ENCODE measurements at regions not wholly inside any gene's neighbourhood (a gene's known extent, or its start where the extent isn't known, plus 50 kb on each side); places are given as distances from the start of the nearest gene placed in this dataset.
"Not testable (repeated sequence)": the region's sequence is repeated elsewhere in the genome, so short reads cannot be mapped to it uniquely, and the experiment has no call there.

- no peak for TF ChIP-seq EZH2phosphoT487 (IDR thresholded peaks at IDR 0.05; ENCODE audit: borderline replicate concordance, low read depth, low read length)
- TF ChIP-seq CTCF (conservative IDR thresholded peaks at IDR 0.05; ENCODE audit: low read length) = no peak
Measured at GRCh38 chr5:123987956-123988355, 476.0 kb downstream of the CSNK1G3 start.

DNA sequence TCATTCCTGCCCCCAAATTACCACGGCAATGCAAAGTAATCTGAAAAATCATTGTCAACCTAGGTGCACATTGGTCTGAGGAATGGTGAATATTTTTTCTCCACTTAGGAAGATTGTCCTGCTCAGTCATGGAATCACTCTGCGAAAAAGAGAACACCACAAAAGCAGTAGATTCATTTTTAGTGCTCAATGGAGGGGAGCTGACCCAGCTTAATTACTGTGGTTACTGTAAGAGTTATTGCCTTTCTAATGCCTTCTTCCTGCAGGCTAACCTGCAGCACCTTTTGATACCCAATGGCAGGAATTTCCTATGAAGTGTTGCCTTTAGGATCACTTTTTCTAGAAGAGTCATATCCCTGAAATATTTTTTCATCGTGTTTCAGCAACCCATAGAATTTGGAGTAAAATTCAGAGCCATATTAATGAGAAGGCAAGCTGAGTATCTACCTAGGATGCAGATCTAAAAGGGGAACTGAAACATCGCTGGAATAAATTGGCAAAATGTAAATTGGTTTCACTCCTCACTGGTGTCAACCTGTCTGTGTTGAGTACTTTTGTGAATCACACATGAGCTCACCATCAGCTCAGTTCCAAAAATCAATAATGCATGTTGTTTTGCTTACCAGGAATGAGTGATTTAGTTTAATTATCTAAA, 464.5 kb downstream of the CSNK1G3 start:
- BruUV-seq (replicated peaks) = no TSS peak
- Histone ChIP-seq H3K36me3 (ENCODE audit: insufficient read depth, low read length) (no peaks in the 10 kb centered on the region), H3K27ac (ENCODE audit: low read depth, low read length, poor library complexity, severe bottlenecking) (peak overlapping the region; percentile 36), H2AFZ (ENCODE audit: low read length) (no peak overlapping the region), H3K4me2 (ENCODE audit: low read length) (peak overlapping the region; percentile 59), H3K79me2 (ENCODE audit: insufficient read depth, low read depth, low read length) (no peaks in the 10 kb centered on the region), H3K4me3 (ENCODE audit: low read depth, low read length, poor library complexity, severe bottlenecking) (peak overlapping the region; percentile 11), H3K4me1 (ENCODE audit: insufficient read depth, low read length, poor library complexity, severe bottlenecking) (peaks cover 23% of the 10 kb centered on the region), H3K9me3 (ENCODE audit: low read length) (no peaks in the 10 kb centered on the region), H4K20me1 (ENCODE audit: insufficient read depth, low read length) (no peaks in the 10 kb centered on the region), H3K9me2 (ENCODE audit: insufficient read depth, low read length) (no peaks in the 10 kb centered on the region)
- TF ChIP-seq EZH2phosphoT487 (IDR thresholded peaks at IDR 0.05; ENCODE audit: borderline replicate concordance, low read depth, low read length) = no peak
- no peak for TF ChIP-seq CTCF (conservative IDR thresholded peaks at IDR 0.05; ENCODE audit: low read length)
- DNase-seq (ENCODE audit: low spot score) = peak; percentile 64
- ChIA-PET CTCF (ENCODE audit: unreplicated experiment) (no interaction called here), POLR2A (interaction anchor here (0.5 to 1.9 kb wide), 12 partner anchors 8 to 779 kb away, joined by 3 to 9 read pairs (median 3); no protein-coding TSS in a partner anchor)
- intact Hi-C loops (cut with micrococcal nuclease; ENCODE audit: unreplicated experiment) = no loop called here

More at GRCh38 chr5:123987956-123988355, 476.0 kb downstream of the CSNK1G3 start:
- DNase-seq (ENCODE audit: low spot score) = no peak
- intact Hi-C loops (cut with micrococcal nuclease; ENCODE audit: unreplicated experiment) = no loop called here
- H3K36me3 ChIP-seq (ENCODE audit: insufficient read depth, low read length) = no peaks in the 10 kb centered on the region
- no peak overlapping the region for H3K27ac ChIP-seq (ENCODE audit: low read depth, low read length, poor library complexity, severe bottlenecking)
- H3K9me3 ChIP-seq (ENCODE audit: low read length) = no peaks in the 10 kb centered on the region; the same call in 1 of the 2 replicates
- no peaks in the 10 kb centered on the region for H3K4me1 ChIP-seq (ENCODE audit: insufficient read depth, low read length, poor library complexity, severe bottlenecking)
- H3K79me2 ChIP-seq (ENCODE audit: insufficient read depth, low read depth, low read length) = no peaks in the 10 kb centered on the region
- no peak overlapping the region for H3K4me2 ChIP-seq (ENCODE audit: low read length)
- POLR2A ChIA-PET = no interaction called here
- BruUV-seq (replicated peaks) = no TSS peak
- no peak overlapping the region for H3K4me3 ChIP-seq (ENCODE audit: low read depth, low read length, poor library complexity, severe bottlenecking)
- H3K9me2 ChIP-seq (ENCODE audit: insufficient read depth, low read length) = no peaks in the 10 kb centered on the region
- CTCF ChIA-PET (ENCODE audit: unreplicated experiment) = no interaction called here
- no peak overlapping the region for H2AFZ ChIP-seq (ENCODE audit: low read length)
- no peaks in the 10 kb centered on the region for H4K20me1 ChIP-seq (ENCODE audit: insufficient read depth, low read length)

DNA sequence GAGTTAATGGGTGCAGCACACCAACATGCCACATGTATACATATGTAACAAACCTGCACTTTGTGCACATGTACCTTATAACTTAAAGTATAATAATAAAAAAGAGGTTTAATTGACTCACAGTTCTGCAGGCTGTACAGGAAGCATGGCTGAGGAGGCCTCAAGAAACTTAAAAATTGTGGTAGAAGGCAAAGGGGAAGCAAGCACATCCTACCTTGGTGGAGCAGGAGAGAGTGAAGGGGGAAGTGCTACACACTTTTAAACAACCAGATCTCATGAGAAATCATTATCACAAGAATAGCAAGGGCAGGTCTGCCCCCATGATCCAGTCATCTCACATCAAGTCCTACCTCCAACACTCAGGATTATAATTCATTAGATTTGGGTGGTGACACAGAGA, 463.5 kb downstream of the CSNK1G3 start:
- POLR2A ChIA-PET; H3K27ac ChIP-seq (ENCODE audit: low read depth, low read length, poor library complexity, severe bottlenecking); H2AFZ ChIP-seq (ENCODE audit: low read length); H3K36me3 ChIP-seq (ENCODE audit: insufficient read depth, low read length); intact Hi-C loops (cut with micrococcal nuclease; ENCODE audit: unreplicated experiment); H3K9me3 ChIP-seq (ENCODE audit: low read length); H4K20me1 ChIP-seq (ENCODE audit: insufficient read depth, low read length); H3K79me2 ChIP-seq (ENCODE audit: insufficient read depth, low read depth, low read length); H3K4me3 ChIP-seq (ENCODE audit: low read depth, low read length, poor library complexity, severe bottlenecking); BruUV-seq (replicated peaks); CTCF ChIA-PET (ENCODE audit: unreplicated experiment); H3K9me2 ChIP-seq (ENCODE audit: insufficient read depth, low read length): not testable (repeated sequence)
- Histone ChIP-seq H3K4me1 (ENCODE audit: insufficient read depth, low read length, poor library complexity, severe bottlenecking) (peaks cover 23% of the 10 kb centered on the region), H3K4me2 (ENCODE audit: low read length) (peak overlapping the region; percentile 59)
- peak; percentile 49 for DNase-seq (ENCODE audit: low spot score)
